Muscle layer of colon (tissue), 2 donors: ENCODE measurements at regions not wholly inside any gene's neighbourhood (a gene's known extent, or its start where the extent isn't known, plus 50 kb on each side); places are given as distances from the start of the nearest gene placed in this dataset.

Experiments used
- H3K27ac ChIP-seq: one replicate; pipeline ENCODE4 v1.7.0; 2013; ENCODE audit warnings: low read depth, mild to moderate bottlenecking, low read length, moderate library complexity
- H3K27me3 ChIP-seq, 2 donors: one replicate each; pipeline ENCODE4 v1.7.0; 2013; ENCODE audit warnings: low read length in 2 of 2, mild to moderate bottlenecking in 2 of 2; ENCODE audit not compliant: insufficient read depth in 2 of 2, control insufficient read depth in 1 of 2
- H3K36me3 ChIP-seq: one replicate; pipeline ENCODE4 v1.7.0; 2013; ENCODE audit warnings: mild to moderate bottlenecking, low read length; ENCODE audit not compliant: insufficient read depth
- H3K4me1 ChIP-seq: one replicate; pipeline ENCODE4 v1.7.0; 2013; ENCODE audit warnings: mild to moderate bottlenecking, low read length; ENCODE audit not compliant: insufficient read depth
- H3K4me3 ChIP-seq, 2 donors: one replicate each; pipeline ENCODE4 v1.7.0; 2013; ENCODE audit warnings: low read length in 2 of 2, low read depth in 1 of 2, mild to moderate bottlenecking in 1 of 2, moderate library complexity in 1 of 2
- H3K9ac ChIP-seq: one replicate; pipeline ENCODE4 v1.7.0; 2013; ENCODE audit warnings: low read length
- H3K9me3 ChIP-seq: one replicate; pipeline ENCODE4 v1.7.0; 2013; ENCODE audit warnings: mild to moderate bottlenecking, low read length
- donor health status: abdominal sarcoma.
- donor health status: Adenocarcinoma of cecum.

DNA sequence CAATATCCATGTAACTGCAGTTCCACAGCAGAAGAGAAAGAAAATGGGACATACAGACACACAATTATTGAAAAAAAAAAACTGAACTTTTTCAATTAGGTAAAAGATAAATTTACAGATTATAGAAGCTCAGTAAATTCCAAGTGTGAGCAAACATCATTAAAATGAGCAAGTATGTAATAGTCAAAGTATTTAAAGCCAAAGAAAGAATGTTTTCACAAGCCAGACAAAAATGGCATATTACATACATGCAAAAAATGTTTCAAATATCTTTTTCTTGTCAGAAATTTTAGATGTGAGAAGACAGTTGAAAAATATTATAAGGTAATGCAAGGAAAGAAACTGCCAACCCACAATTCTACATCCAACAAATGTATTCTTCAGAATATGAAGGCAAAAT lies 150.2 kb upstream of the AKR1E2 start:
- no peak overlapping the region for H3K4me3 ChIP-seq
- no peaks in the 10 kb centered on the region for H3K36me3 ChIP-seq
- H3K27me3 ChIP-seq, result no peaks in the 10 kb centered on the region
- H3K9me3 ChIP-seq, result no peaks in the 10 kb centered on the region
- no peaks in the 10 kb centered on the region for H3K4me1 ChIP-seq
- no peak overlapping the region for H3K27ac ChIP-seq
- H3K9ac ChIP-seq, result no peak overlapping the region

GRCh38 chr10:4673279-4674040 lies 152.5 kb upstream of the AKR1E2 start:
- H3K4me1 ChIP-seq, result no peaks in the 10 kb centered on the region
- H3K9me3 ChIP-seq, result no peaks in the 10 kb centered on the region
- no peak overlapping the region for H3K9ac ChIP-seq
- H3K27ac ChIP-seq, result no peak overlapping the region
- H3K27me3 ChIP-seq, result no peaks in the 10 kb centered on the region
- H3K4me3 ChIP-seq, result no peak overlapping the region
- no peaks in the 10 kb centered on the region for H3K36me3 ChIP-seq

DNA sequence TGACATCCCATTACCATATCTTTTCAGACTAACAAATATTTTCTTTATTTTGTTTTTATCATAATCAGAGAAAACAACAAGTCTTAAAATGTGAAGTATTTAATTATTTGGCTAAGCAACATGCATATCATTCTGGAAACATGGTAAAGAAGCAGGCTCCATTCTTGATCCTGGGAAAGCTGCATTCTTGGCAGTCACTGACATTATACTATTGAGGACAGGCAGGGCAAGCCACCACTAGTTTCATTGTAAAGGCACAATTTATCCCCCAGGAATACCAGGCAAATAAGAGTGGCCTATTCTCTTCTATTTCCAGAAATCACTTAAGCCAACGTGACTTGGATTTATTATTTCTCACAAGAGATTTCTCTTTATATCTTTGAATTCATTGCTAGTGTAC lies 153.8 kb upstream of the AKR1E2 start:
- no peak overlapping the region for H3K4me3 ChIP-seq

DNA sequence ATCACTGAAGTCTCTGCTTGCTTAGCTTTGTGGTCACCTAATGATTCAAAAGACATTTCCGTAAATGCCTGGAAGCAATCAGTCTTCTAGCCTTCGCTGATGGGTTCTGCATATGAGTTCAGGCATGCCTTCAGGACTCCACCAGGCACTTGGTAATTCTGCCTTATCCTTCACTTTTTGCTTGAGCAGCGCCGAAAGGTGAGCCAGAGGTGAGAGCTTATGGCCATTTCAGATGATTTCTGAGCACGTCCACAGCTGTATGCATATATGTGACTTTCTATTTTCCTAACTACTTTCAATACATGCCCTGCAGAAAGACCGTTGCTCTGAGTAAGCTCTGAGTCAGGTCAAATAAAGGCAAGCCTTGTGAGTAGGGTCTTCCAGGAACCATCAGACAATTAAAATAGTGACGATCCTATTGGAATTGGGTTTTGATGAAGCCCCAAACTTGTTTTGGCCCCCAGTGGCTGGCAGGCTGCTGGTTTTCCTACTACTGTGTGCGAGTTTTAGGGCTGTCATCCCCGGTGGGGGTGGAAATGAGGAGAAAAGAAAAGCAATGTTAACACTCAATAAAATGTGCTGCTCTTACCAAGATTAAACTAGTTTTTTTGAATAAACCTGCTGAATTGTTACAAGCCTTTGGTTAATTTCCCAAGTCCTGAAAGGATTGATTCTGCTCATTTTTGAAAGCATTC lies 154.4 kb upstream of the AKR1E2 start:
- no peaks in the 10 kb centered on the region for H3K36me3 ChIP-seq
- no peak overlapping the region for H3K9ac ChIP-seq
- H3K4me1 ChIP-seq, result no peaks in the 10 kb centered on the region
- no peak overlapping the region for H3K27ac ChIP-seq
- H3K9me3 ChIP-seq, result no peaks in the 10 kb centered on the region
- H3K4me3 ChIP-seq, result no peak overlapping the region
- no peaks in the 10 kb centered on the region for H3K27me3 ChIP-seq

More for the DNA sequence above, 153.8 kb upstream of the AKR1E2 start:
- Histone ChIP-seq H3K9me3 (no peaks in the 10 kb centered on the region), H3K36me3 (no peaks in the 10 kb centered on the region), H3K9ac (no peak overlapping the region), H3K4me1 (no peaks in the 10 kb centered on the region), H3K27me3 (no peaks in the 10 kb centered on the region), H3K27ac (no peak overlapping the region)

DNA sequence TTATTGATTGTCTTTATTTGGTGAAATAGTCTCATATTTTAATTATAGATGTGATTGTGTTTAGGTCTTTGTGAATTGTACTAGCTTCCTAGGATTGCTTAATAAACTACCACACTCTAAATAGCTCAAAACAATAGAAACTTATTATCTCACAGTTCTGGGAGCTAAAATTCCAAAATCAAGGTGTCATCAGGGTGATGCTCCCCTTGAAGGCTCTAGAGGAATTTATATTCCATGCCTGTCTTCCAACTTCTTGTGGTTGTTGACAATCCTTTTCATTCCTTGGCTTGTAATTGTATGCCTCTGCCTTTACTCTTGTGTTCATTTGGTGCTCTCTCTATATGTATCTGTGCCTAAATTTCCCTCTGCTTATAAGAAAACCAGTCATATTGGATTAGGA lies 155.3 kb upstream of the AKR1E2 start:
- Histone ChIP-seq H3K36me3 (no peaks in the 10 kb centered on the region), H3K4me3 (no peak overlapping the region), H3K9me3 (no peaks in the 10 kb centered on the region), H3K9ac (no peak overlapping the region), H3K27ac (no peak overlapping the region), H3K27me3 (no peaks in the 10 kb centered on the region), H3K4me1 (no peaks in the 10 kb centered on the region)

- Histone ChIP-seq H3K4me1 (no peaks in the 10 kb centered on the region), H3K4me3 (no peak overlapping the region), H3K9me3 (no peaks in the 10 kb centered on the region), H3K9ac (no peak overlapping the region), H3K36me3 (no peaks in the 10 kb centered on the region), H3K27ac (no peak overlapping the region), H3K27me3 (no peaks in the 10 kb centered on the region)
Measured at GRCh38 chr10:4669585-4669984, 156.4 kb upstream of the AKR1E2 start.

DNA sequence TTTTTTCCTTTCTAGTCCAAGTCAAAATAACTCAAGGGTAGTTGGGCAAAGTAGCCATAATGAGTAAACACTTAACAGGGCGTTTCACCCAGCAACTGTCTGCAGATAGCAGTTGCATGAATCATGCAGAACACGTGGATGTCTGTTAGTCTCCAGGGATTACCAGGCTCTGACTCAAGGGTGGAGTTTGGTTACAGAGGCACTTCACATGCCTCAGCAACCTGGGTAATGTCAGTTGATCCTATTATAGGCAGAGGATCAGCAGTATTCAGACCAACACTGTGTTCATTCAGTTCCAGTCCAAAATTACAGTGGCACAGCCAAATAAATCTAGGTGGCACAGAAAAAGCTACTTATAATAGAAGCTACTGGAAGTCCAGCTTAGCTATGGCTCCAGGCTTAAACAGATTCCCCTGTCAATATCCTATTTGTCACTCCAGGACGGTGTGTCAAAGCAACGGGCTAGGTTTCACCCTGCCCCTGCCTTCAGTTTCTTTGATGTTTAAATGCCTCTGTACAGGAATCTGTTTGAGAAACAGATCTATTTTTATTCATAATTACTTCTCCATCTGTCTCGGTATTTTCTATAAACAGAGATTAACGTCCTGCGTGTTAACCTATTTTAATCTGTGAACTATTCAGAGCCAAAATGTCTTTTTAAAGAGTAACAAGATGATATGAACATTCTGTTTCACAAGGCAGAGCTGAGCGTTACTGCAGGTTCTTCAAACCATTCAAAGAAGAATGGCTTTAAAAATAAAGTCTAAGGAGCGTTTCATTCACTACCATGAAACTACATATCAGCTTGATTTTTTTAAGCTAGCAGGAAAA lies 162.6 kb upstream of the AKR1E2 start:
- H3K9me3 ChIP-seq, result no peaks in the 10 kb centered on the region
- H3K4me1 ChIP-seq, result peaks cover 30% of the 10 kb centered on the region
- H3K27ac ChIP-seq, result peak overlapping the region; percentile 67
- peak overlapping the region in 1 of 2 donors; percentile 17 for H3K4me3 ChIP-seq
- H3K9ac ChIP-seq, result peak overlapping the region; percentile 31
- no peaks in the 10 kb centered on the region for H3K36me3 ChIP-seq
- no peaks in the 10 kb centered on the region for H3K27me3 ChIP-seq

DNA sequence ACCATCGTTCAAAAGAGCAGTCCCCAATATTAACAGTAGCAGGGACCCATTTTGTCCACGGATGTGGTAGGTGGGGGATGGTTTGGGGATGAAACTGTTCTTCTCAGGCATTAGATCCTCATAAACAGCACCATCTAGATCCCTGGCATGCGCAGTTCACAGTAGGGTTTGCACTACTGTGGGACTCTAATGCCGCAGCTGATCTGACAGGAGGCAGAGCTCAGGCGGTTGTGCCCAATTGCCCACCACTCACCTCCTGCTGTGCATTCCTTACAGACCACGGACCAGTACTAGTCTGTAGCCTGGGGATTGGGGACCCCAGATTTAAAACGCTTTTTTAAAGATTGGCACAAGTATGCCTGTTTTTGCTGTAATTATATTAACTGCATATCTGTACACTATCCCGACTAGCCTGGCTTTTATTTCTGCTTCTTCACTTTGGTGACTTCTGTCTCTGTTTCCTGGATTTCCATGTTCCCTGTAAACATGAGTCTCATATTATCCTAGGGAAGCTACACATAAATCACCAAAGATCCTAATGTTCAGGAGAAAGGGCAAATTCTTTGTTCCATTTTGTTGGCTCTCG lies 163.3 kb upstream of the AKR1E2 start:
- peak overlapping the region in 1 of 2 donors; percentile 17 for H3K4me3 ChIP-seq

DNA sequence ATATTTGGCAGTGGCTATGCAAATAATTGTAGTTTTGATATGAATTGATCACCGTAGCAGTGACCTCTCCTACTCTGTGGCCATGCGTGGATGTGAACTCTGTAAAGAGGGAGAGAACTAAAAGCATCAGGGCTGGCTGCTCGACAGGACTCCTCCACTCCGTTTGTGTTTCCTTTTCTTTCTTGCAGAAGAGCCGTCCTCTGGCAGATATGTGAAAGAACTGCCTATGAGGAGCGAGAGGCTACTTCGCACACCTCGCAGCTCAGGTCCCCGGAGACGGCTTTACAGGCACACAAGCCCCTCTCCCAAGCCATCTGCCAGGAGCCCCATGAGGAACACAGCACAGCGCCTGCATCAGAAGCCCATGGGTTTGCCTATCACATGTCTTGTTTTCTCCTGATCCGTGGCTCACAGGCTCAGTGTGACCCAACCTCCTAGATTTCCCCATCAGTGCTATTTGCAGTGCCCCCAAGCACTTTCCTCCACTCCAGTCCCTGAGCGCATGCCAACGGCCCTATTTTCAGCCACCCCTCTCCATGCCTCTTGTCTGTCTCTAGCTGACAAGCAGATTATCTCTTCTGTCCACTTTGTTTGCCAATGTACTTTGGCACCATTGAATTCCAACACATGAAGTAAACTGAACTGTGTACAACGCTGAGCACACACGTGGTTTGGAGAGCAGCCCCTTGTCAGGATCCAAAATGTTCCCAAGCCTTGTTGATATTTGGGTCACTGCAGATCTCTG lies 164.3 kb upstream of the AKR1E2 start:
- Histone ChIP-seq H3K9ac (no peak overlapping the region), H3K4me3 (no peak overlapping the region), H3K4me1 (peaks cover 30% of the 10 kb centered on the region), H3K36me3 (no peaks in the 10 kb centered on the region), H3K27ac (peak overlapping the region; percentile 67), H3K27me3 (no peaks in the 10 kb centered on the region), H3K9me3 (no peaks in the 10 kb centered on the region)

More for the DNA sequence above, 163.3 kb upstream of the AKR1E2 start:
- H3K27ac ChIP-seq, result peak overlapping the region; percentile 67
- H3K4me1 ChIP-seq, result peaks cover 30% of the 10 kb centered on the region
- H3K9ac ChIP-seq, result no peak overlapping the region
- H3K36me3 ChIP-seq, result no peaks in the 10 kb centered on the region
- H3K27me3 ChIP-seq, result no peaks in the 10 kb centered on the region
- no peaks in the 10 kb centered on the region for H3K9me3 ChIP-seq

DNA sequence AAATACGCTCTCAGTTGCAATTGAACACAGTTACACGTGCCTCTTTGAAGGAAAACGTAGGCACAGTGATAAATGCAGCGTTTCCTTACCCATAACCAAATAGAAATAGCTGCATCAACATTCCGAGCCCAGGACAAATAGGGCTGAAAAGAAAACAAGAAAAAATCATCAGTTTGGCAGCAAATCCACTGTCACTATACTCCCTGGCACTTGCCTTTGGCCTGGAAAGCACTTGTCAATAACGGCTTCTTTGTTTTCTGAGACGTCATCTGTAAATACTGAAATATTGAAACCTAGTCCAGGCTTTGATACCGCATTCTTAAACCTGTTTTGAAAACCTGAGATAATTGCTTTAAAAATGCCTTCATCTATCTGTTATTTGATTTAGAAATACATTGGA lies 167.2 kb upstream of the AKR1E2 start:
- Histone ChIP-seq H3K27me3 (no peaks in the 10 kb centered on the region), H3K27ac (no peak overlapping the region), H3K9ac (no peak overlapping the region), H3K36me3 (no peaks in the 10 kb centered on the region), H3K4me3 (no peak overlapping the region), H3K4me1 (peaks cover 25% of the 10 kb centered on the region), H3K9me3 (no peaks in the 10 kb centered on the region)
